BLaER1 treated with 17β-estradiol and CSF1 and Interleukin-3, amounts not matched to agents 10 nM and 100 nM (cell line): ENCODE measurements at regions not wholly inside any gene's neighbourhood (a gene's known extent, or its start where the extent isn't known, plus 50 kb on each side); places are given as distances from the start of the nearest gene placed in this dataset.

Experiments used
- H3K27ac ChIP-seq, 11 experiments: shearing (Covaris generic); formaldehyde crosslinking; 2 replicates each; pipeline ENCODE4 v1.8.1; 2022
- H3K27me3 ChIP-seq, 11 experiments: shearing (Covaris generic); formaldehyde crosslinking; 2 replicates each; pipeline ENCODE4 v1.8.1; 2022
- H3K36me3 ChIP-seq, 11 experiments: shearing (Covaris generic); formaldehyde crosslinking; 2 replicates each; pipeline ENCODE4 v1.8.1; 2022
- H3K4me1 ChIP-seq, 10 experiments: shearing (Covaris generic); formaldehyde crosslinking; 2 replicates each; pipeline ENCODE4 v1.8.1; 2022
- H3K4me2 ChIP-seq, 11 experiments: shearing (Covaris generic); formaldehyde crosslinking; 2 replicates each; pipeline ENCODE4 v1.8.1; 2022
- H3K4me3 ChIP-seq, 10 experiments: shearing (Covaris generic); formaldehyde crosslinking; 2 replicates each; pipeline ENCODE4 v1.8.1; 2022
- H3K9ac ChIP-seq, 11 experiments: shearing (Covaris generic); formaldehyde crosslinking; 2 replicates each; pipeline ENCODE4 v1.8.1; 2022
- H3K9me3 ChIP-seq, 11 experiments: shearing (Covaris generic); formaldehyde crosslinking; replicated peaks in 1 of 11; 2 replicates each; pipeline ENCODE4 v1.8.1; 2022
- H4K20me1 ChIP-seq, 11 experiments: shearing (Covaris generic); formaldehyde crosslinking; 2 replicates each; pipeline ENCODE4 v1.8.1; 2022
- Cebpa-rat ChIP-seq, 11 experiments: shearing (Covaris generic); IDR thresholded peaks; 2 replicates each; pipeline ENCODE4 v1.8.1; 2022

DNA sequence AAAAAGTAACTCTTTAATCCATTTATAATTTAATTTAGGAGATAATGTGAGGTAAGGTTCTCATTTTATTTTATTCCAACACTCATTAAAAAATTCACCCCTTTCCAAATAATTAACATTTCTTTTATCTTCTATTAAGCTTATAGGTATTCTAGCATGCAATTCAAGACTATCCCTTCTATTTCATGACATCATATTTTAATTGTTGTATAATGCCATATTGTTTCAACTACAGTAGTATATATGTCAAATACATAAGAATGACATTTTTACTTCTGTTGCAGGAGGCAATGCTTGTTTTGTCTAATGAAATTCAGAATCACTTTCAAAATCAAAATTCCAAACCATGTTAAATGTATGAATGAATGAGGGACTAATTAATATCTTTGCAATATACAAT is 76.2 kb downstream of the MAFB start:
- Histone ChIP-seq H3K9me3 (no peaks in the 10 kb centered on the region), H3K4me2 (no peak overlapping the region), H3K9ac (no peak overlapping the region), H3K4me1 (peaks cover 0 to 4% (median 0%) of the 10 kb centered on the region in 10 experiments; a peak in 1 of 20 replicates), H3K27ac (no peak overlapping the region), H3K36me3 (no peaks in the 10 kb centered on the region), H3K27me3 (no peaks in the 10 kb centered on the region), H4K20me1 (no peaks in the 10 kb centered on the region), H3K4me3 (no peak overlapping the region)
- no peak for TF ChIP-seq Cebpa-rat (IDR thresholded peaks at IDR 0.05)

DNA sequence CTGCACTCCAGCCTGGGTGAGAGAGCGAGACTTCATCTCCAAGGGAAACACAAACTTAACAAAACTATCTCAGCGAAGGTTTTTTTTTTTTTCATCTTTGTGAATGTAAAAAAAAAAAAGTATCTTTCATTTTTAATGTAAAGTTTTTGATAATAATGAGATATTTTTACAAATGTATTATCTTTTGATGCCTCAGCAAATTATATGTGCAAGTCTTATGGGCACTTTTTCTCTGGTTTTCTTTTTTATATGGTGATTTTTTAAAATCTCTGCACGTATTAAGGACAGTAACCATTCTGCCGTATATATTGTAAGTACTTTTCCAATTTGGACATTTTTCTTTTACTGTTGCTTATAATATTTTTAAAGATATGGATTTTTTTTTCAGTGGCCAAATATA is 76.8 kb downstream of the MAFB start:
- Histone ChIP-seq H3K36me3 (no peaks in the 10 kb centered on the region), H3K9ac (no peak overlapping the region), H4K20me1 (no peaks in the 10 kb centered on the region), H3K27me3 (no peaks in the 10 kb centered on the region), H3K9me3 (no peaks in the 10 kb centered on the region), H3K4me1 (peaks cover 0 to 4% (median 0%) of the 10 kb centered on the region in 10 experiments; a peak in 1 of 20 replicates), H3K4me3 (no peak overlapping the region), H3K27ac (no peak overlapping the region), H3K4me2 (no peak overlapping the region)
- TF ChIP-seq Cebpa-rat (IDR thresholded peaks at IDR 0.05), result no peak

DNA sequence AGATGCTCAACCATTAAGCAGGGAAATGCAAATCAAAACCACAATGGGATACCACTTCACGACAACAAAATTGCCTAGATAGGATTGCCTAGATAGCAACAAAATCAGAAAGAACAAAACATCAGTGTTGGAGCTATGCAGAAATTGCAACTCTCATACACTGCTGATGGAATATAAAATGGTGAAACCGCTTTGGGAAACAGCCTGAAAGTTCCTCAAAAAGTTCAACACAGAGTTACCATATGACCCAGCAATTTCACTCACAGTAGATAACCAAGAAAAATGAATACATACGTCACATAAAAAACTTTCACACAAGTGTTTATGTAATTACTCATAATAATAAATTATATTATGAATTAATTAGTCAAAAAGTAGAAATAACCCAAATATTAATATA is 78.3 kb downstream of the MAFB start:
- H3K36me3 ChIP-seq, result no peaks in the 10 kb centered on the region
- no peaks in the 10 kb centered on the region for H3K9me3 ChIP-seq
- H3K4me3 ChIP-seq, result no peak overlapping the region
- peak overlapping the region in 1 of 11 experiments; percentile 23; a peak in 2 of 22 replicates for H3K4me2 ChIP-seq
- no peak for TF ChIP-seq Cebpa-rat (IDR thresholded peaks at IDR 0.05)
- H4K20me1 ChIP-seq, result no peaks in the 10 kb centered on the region
- H3K9ac ChIP-seq, result no peak overlapping the region
- peaks cover 0 to 4% (median 0%) of the 10 kb centered on the region in 10 experiments; a peak in 1 of 20 replicates for H3K4me1 ChIP-seq
- H3K27me3 ChIP-seq, result no peaks in the 10 kb centered on the region
- H3K27ac ChIP-seq, result no peak overlapping the region

DNA sequence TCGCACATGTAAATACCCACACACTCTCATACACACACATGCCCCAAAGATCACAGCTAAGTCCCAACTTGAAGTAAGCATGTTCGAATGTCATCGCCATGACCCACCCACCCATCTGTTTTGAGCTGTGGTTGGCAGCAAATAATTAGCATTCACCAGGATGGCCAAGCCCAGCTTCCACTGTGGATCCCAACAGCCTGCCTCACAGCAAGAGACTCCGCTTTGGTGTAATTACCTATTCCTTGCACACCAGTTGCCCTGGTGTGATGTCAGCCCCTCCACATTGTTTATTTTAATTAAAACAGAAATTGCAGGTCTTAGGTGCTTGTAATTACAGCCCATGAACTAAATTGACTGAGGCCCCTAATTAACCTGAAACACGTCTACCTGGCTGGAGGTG is 81.1 kb downstream of the MAFB start:
- H3K9ac ChIP-seq, result no peak overlapping the region

DNA sequence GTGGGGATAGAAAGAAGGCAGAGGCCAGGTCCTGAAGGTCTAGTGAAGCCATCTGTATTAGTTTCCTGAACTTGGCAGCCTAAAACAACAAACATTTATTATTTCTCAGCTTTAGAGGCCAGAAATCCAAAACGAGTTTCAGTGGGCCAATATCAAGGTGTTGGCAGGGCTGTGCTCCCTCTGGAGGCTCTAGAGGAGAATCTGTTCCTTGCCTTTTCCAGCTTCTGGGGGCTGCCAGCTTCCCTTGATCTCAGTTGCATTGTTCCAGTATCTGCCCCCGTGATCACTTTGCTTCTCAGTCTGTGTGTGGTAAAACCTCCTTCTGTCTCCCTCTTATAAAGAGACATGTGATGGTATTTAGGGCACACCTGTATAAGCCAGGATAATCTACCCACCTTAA is 82.4 kb downstream of the MAFB start:
- Histone ChIP-seq H3K4me2 (no peak overlapping the region), H4K20me1 (no peaks in the 10 kb centered on the region), H3K4me3 (no peak overlapping the region), H3K9ac (no peak overlapping the region), H3K36me3 (no peaks in the 10 kb centered on the region), H3K27me3 (no peaks in the 10 kb centered on the region), H3K4me1 (peaks cover 0 to 4% (median 0%) of the 10 kb centered on the region in 10 experiments; a peak in 1 of 20 replicates), H3K27ac (no peak overlapping the region), H3K9me3 (no peaks in the 10 kb centered on the region)
- no peak for TF ChIP-seq Cebpa-rat (IDR thresholded peaks at IDR 0.05)

More for the DNA sequence above, 81.1 kb downstream of the MAFB start:
- no peak for TF ChIP-seq Cebpa-rat (IDR thresholded peaks at IDR 0.05)
- peaks cover 0 to 4% (median 0%) of the 10 kb centered on the region in 10 experiments; a peak in 1 of 20 replicates for H3K4me1 ChIP-seq
- no peaks in the 10 kb centered on the region for H3K36me3 ChIP-seq
- no peaks in the 10 kb centered on the region for H4K20me1 ChIP-seq
- H3K4me3 ChIP-seq, result no peak overlapping the region
- no peaks in the 10 kb centered on the region for H3K27me3 ChIP-seq
- H3K9me3 ChIP-seq, result no peaks in the 10 kb centered on the region
- H3K27ac ChIP-seq, result no peak overlapping the region
- no peak overlapping the region for H3K4me2 ChIP-seq

DNA sequence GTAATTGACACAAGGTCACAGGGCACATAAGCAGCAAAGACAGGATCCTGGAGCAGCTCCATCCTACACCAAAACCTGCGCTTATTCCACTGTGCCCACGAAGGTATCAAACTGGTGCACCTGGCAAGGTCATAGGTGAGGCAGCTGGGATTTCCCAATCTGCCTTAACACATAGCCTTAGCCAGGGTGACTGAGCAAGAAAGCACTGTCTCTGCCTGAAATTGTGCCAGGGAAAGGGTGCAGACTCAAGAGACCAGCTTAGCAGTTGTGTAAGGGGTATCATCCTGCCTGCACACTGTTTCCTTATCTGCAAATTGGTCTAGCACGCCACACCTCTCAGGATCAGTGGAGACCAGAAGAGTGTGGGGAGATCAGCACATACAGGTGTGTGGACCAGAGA is 82.8 kb downstream of the MAFB start:
- Histone ChIP-seq H3K36me3 (no peaks in the 10 kb centered on the region), H3K4me1 (peaks cover 0 to 5% (median 0%) of the 10 kb centered on the region in 10 experiments; a peak in 1 of 20 replicates), H3K9me3 (no peaks in the 10 kb centered on the region), H3K9ac (no peak overlapping the region), H3K27me3 (no peaks in the 10 kb centered on the region), H3K4me2 (no peak overlapping the region), H3K27ac (no peak overlapping the region), H4K20me1 (no peaks in the 10 kb centered on the region), H3K4me3 (no peak overlapping the region)
- no peak for TF ChIP-seq Cebpa-rat (IDR thresholded peaks at IDR 0.05)

DNA sequence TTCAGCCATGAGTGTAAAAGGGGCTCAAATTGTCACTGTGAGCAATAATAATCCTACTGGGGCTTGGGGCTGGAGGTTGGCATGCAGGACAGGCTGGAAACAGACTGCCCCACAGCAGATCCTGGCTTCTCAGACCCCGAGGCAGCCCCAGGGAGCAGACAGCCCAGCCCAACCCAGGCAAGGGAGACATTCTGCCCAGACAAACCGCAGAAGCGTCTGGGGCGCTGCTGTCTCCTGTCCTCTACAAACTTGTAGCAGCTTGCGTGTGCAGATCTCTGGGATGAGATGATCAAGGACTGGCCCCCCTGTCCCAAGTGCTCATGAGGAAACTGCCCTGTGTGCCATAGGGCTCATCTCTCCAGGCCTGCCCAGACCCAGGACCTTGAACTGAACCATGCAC is 84.6 kb downstream of the MAFB start:
- H3K36me3 ChIP-seq, result no peaks in the 10 kb centered on the region
- TF ChIP-seq Cebpa-rat (IDR thresholded peaks at IDR 0.05), result no peak

DNA sequence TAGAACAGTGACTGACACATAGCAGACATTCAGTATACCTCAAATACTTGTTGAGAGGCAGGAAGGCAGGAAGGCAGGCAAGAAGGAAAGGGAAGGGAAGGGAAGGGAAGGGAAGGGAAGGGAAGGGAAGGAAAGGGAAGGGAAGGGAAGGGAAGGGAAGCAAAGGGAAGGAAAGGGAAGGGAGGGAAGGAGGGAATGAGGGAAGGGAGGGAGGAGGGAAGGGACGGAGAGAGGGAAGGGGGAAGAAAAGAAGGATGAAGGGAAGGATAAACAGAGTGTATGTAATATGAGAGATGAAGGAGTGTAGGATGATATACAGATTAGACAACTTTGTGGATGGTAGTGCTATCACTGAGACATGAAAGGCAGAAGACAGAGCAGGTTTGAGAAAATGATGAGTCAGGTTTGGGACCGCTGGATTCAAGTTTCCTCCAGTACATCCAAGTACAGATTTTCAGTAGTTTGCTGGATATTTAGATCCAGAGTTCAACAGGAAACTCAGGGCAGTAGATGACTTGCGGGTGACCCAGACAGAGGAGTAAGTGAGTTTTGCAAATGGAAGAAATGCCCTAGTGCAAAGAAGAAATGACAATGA is 85.9 kb downstream of the MAFB start:
- H3K4me2 ChIP-seq, result no peak overlapping the region
- H3K27me3 ChIP-seq, result no peaks in the 10 kb centered on the region
- H3K36me3 ChIP-seq, result no peaks in the 10 kb centered on the region
- H3K4me1 ChIP-seq, result peaks cover 0 to 13% (median 0%) of the 10 kb centered on the region in 10 experiments; a peak in 2 of 20 replicates
- H3K9ac ChIP-seq, result no peak overlapping the region
- TF ChIP-seq Cebpa-rat (IDR thresholded peaks at IDR 0.05), result no peak
- H3K4me3 ChIP-seq, result no peak overlapping the region
- no peak overlapping the region for H3K27ac ChIP-seq
- peaks cover 7 to 21% (median 15%) of the 10 kb centered on the region in 11 experiments; a peak in 18 of 22 replicates for H3K9me3 ChIP-seq
- no peaks in the 10 kb centered on the region for H4K20me1 ChIP-seq

More for the DNA sequence above, 84.6 kb downstream of the MAFB start:
- Histone ChIP-seq H3K4me1 (peaks cover 0 to 13% (median 0%) of the 10 kb centered on the region in 10 experiments; a peak in 2 of 20 replicates), H3K27ac (no peak overlapping the region), H3K4me3 (no peak overlapping the region), H3K27me3 (no peaks in the 10 kb centered on the region), H3K4me2 (no peak overlapping the region), H3K9ac (no peak overlapping the region), H3K9me3 (peaks cover 2 to 8% (median 3%) of the 10 kb centered on the region in 11 experiments; a peak in 16 of 22 replicates), H4K20me1 (no peaks in the 10 kb centered on the region)

DNA sequence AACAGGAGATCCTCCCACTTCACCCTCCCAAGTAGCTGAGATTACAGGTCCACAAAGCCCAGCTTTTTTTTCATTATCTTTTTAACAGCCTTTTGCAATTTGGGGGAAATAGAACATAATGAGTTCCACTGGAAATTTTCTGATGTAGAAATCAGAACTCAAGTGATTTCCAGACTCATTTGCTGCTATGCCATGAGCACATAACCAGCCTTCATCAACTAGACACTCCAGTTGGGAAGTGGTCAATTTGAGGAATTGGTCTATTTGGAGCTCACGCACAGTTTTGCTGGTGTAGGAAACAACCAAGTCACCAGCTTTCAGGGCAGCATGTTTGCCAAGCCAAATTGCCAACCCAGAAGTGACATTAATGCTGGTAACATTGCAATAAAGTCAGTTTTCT is 86.7 kb downstream of the MAFB start:
- Histone ChIP-seq H3K36me3 (no peaks in the 10 kb centered on the region), H3K27me3 (no peaks in the 10 kb centered on the region), H4K20me1 (no peaks in the 10 kb centered on the region), H3K4me1 (peaks cover 0 to 13% (median 0%) of the 10 kb centered on the region in 10 experiments; a peak in 2 of 20 replicates), H3K4me3 (no peak overlapping the region), H3K27ac (no peak overlapping the region), H3K4me2 (no peak overlapping the region), H3K9ac (no peak overlapping the region), H3K9me3 (peaks cover 7 to 21% (median 15%) of the 10 kb centered on the region in 11 experiments; a peak in 18 of 22 replicates)
- TF ChIP-seq Cebpa-rat (IDR thresholded peaks at IDR 0.05), result no peak
